GM18508 (cell line): ENCODE measurements at regions not wholly inside any gene's neighbourhood (a gene's known extent, or its start where the extent isn't known, plus 50 kb on each side); places are given as distances from the start of the nearest gene placed in this dataset.
"Not testable (repeated sequence)": the region's sequence is repeated elsewhere in the genome, so short reads cannot be mapped to it uniquely, and the experiment has no call there.

Experiments used
- ATAC-seq: cut with Tn5 transposase; IDR thresholded peaks from one replicate; pipeline ENCODE4 v1.9.1; 2021; ENCODE audit warnings: moderate number of reproducible peaks; ENCODE audit not compliant: insufficient read depth, unreplicated experiment

GRCh38 chr11:129503646-129504045 is 128.0 kb downstream of the BARX2 start:
- no peak for ATAC-seq

DNA sequence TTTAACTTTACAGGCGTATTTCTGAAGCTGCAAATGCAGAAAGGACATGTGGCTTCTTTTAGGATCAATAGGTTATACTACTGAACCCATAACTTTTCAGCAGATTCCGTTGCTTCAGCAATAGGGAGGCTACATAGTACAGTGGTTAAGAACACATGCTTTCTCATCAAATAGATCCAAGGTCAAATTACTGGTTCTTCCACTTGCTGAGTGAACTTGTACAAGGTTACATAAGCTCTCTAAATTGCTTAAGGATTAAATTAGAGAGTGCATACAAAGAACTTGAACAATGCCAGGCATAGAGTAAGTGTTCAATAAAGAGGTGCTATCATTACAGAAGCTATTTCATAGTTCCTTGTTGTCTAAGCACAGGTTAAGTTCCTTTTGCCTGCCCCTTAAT is 129.6 kb downstream of the BARX2 start:
- no peak for ATAC-seq

GRCh38 chr11:129508163-129508562 is 132.5 kb downstream of the BARX2 start:
- ATAC-seq, result no peak

- ATAC-seq, result no peak
Observed at GRCh38 chr11:129528296-129528695, 152.6 kb downstream of the BARX2 start.

- ATAC-seq, result no peak
Observed at GRCh38 chr11:129530154-129530895, 154.7 kb downstream of the BARX2 start.

DNA sequence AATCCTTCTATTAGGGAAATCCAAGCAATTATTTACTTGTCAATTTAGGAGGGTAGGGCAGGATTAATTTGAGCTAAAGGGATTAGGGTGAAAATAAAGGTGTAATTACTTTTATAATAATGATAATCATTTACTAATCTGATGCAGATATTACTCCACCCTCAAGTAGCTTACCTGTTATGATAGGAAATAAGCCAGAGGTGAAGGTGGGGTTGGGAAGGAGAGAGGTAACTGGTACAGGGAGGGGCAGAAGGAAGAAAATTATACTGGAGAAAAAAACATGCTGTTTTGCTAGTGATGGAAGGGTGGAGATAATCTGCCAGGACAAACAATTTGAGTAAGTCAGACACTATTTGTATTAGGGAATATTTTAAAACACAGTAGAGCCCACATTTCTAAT is 157.7 kb downstream of the BARX2 start:
- ATAC-seq, result no peak

GRCh38 chr11:129536338-129536737 is 160.7 kb downstream of the BARX2 start:
- no peak for ATAC-seq

DNA sequence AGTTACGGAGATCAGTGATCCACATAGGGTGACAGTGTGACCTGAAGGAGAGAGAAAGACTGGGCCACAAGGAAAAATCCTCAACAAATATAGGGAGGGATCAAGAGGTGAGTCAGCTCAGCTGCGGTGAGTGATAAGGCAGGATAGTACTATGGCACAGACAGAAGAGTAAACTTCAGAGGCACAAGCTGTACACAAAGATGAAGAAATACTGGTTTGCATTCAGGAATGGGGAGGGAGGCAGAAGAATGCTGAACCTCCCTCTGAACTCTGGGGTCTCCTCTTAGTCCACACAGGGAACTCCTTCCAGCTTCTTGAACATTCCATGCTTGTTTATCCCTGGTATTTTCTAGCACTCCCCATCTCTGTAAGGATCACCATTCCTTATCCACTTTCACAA is 162.7 kb downstream of the BARX2 start:
- no peak for ATAC-seq

GRCh38 chr11:129543515-129544290 is 168.1 kb downstream of the BARX2 start:
- no peak for ATAC-seq

DNA sequence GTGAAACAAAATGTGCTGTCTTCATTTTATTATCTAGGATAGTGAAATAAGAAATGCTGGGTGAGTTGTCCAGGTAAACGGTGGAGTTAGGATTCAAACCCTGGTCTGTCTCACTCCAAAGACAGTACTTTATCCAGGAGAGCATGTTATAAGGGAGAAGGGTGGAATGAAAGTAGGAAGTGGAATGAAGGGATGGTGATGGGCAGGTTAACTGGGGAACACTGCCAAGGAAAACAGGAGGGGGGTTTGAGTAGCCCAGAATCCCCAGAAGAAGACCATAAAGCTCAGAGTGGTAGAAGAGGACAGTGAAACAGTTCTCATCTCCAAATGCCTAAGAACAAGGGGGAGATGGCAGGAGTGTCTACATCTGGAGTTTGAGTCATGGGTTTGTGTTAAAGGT is 169.0 kb downstream of the BARX2 start:
- no peak for ATAC-seq

DNA sequence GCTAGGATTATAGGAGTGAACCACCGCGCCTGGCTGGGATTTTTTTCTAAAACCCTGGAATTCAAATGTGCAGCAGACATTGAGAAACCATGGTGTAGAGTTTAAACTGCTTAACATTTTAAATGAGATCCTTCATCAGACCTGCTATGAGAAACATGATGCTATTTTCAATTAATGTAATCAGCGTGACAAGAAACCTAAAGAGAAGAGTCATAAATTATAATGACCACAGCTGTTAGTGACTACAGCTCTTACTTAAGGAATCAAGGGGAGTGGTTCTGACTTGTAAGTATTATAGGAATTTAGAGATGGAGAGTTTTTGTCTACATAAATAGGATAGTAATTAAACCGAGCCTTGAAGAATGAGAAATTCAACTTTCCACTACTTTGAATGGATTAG is 170.6 kb downstream of the BARX2 start:
- ATAC-seq, result no peak

DNA sequence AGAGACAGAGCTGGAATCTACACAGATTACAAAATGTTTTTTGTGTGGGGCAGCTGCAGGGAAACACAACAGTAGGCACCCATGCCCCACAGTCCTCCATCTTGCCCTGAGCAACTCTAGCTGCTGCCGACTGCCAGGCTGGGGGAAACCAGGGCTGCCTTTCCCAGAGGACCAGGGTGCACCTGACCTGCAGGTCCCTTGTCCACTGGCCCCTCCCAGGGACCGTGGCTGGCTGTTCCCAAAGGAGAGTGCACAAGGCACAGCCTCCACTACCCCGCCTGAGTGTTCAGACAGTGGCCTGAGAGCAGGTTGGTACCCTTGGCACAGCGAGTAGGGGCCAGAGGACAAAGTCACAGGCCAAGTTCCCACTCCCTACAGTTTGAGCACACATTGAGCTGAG is 181.8 kb downstream of the BARX2 start:
- ATAC-seq, result no peak

GRCh38 chr11:129569007-129569406 is 193.4 kb downstream of the BARX2 start:
- ATAC-seq, result no peak

- not testable (repeated sequence) for ATAC-seq
Observed at GRCh38 chr11:129572667-129573066, 197.0 kb downstream of the BARX2 start.

GRCh38 chr11:129573161-129573560 is 197.5 kb downstream of the BARX2 start:
- no peak for ATAC-seq

DNA sequence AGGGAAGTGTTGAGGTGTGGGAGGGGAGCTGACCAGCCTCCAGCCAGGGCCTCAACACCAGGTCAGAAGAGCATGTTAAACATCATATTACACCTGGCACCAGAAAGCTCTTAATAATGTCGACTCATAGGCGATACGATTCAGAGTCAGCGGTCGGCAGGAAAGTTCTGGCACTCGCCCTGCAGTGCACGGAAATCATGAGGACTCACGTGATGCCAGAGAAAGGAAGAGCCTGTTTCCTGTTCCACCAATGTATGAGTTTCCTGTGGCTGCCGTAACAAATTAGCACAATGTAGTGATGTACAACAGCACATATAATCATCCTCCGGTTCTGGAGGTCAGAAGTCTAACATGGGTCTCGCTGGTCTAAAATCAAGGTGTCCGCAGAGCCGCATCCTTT is 198.8 kb downstream of the BARX2 start:
- no peak for ATAC-seq

DNA sequence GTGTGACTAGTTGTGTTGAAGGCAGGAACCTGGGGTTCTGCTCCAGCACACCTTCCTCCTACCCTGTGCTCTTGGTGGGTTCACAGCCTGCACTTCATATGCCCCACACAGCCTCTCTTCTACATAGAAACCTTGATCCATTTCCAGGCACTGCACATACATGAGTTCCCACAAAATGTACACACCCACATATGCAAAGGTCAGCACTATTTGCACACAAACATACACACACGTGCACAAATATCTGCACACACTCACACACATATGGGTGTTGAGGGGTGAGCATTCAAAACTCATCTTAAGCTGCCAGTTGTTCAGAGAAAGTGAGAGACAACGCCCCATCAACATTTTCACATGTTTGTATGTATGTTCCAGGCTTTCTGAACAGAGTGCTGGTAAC is 201.0 kb downstream of the BARX2 start:
- ATAC-seq, result no peak

DNA sequence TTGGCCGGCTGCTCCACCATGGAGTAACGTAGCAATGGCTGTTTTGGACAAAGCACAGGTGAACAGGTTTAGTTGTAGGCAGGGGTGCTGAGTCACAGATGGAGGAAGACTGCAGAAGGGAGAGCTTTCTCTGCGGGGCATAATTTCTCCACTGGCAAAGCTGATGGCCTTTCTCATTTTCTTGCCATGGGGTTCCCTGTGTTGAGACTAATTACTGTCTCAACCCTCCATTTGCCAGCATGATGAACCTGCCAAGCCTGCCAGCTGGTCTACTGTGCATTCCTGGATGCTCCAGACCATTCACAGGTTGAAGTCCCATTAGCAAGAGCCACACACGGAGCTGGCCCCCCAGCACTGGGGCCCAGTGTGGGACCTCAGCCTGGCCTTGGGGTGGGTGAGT is 202.4 kb downstream of the BARX2 start:
- ATAC-seq, result no peak

GRCh38 chr11:129580278-129580677 is 204.6 kb downstream of the BARX2 start:
- ATAC-seq, result no peak

DNA sequence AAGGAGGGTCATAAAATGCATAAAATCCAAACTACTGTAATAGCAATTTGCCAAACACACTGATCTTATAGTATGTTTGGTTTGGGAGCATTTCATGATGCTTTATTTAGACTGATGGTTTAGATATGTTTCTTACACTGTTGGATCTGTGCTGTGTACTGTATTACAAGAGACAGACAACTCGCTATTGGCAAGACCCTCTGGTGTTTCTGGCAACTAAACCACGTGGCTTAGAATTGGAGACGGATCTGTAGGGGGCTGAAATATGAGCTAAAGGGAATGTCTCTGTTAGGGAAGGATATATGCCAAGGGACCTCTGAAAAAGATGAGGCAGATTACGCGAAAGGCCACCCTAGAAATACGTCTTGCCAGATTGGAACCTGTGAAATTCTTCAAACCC is 208.7 kb downstream of the BARX2 start:
- no peak for ATAC-seq

DNA sequence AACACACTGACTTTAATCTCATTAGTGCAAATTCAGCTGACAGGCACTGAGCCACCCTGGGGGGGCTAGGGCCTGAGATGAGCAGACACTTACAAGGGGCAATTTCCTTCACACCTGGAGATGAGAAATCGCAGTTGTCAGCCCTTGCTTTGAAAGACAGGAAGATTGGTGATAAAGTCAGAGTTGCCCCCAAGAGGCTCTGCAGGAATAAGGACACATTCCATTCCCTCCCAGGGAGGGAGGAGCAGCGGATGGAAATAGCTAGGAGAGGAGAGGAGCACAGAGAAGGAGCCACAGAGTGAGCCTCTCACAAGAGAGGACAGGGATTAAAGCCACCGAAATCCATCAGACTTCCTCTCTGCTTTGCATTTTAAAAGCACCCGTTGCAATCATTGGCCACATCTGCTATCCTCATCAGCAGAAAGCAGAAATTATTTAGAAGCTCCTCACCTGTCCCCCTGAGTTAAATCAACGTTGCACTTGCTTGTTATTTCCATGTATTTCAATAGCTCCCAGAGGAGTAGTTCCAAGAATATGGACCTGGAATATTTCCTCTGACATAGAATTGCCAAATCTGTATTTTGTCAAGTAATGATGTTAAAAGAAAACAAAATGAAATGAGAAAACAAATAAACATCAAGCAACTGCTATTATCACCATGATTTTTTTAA is 213.7 kb downstream of the BARX2 start:
- ATAC-seq, result no peak
